ENCODE measurements at regions not wholly inside any gene's neighbourhood (a gene's known extent, or its start where the extent isn't known, plus 50 kb on each side); places are given as distances from the start of the nearest gene placed in this dataset.

GRCh38 chr20:20872428-20872827 is 160.0 kb upstream of the RALGAPA2 start:
- intact Hi-C loops (cut with DNase I) = no loop called here
- no peaks in the 10 kb centered on the region for H3K4me1 ChIP-seq (replicated peaks in 1 of 2)
- H3K4me3 ChIP-seq = no peak overlapping the region
- no peaks in the 10 kb centered on the region for H3K9me3 ChIP-seq (replicated peaks in 1 of 3)
- H3K27me3 ChIP-seq = no peaks in the 10 kb centered on the region
- 27 to 41% (median 33%) methylated on average over 9 of the region's 9 CpGs for WGBS, 4 donors
- no peak for DNase-seq
- TF ChIP-seq CTCF (IDR thresholded peaks at IDR 0.05) (no peak), POLR2A (IDR thresholded peaks at IDR 0.05) (no peak)
- H3K36me3 ChIP-seq (replicated peaks in 1 of 2) = no peaks in the 10 kb centered on the region
- no peak overlapping the region for H3K27ac ChIP-seq

- intact Hi-C loops (cut with DNase I) = no loop called here
- H3K4me3 ChIP-seq = no peak overlapping the region
- WGBS, 4 donors = 79 to 85% (median 82%) methylated on average over 5 of the region's 5 CpGs
- TF ChIP-seq CTCF (IDR thresholded peaks at IDR 0.05) (no peak), POLR2A (IDR thresholded peaks at IDR 0.05) (no peak)
- no peaks in the 10 kb centered on the region for H3K9me3 ChIP-seq (replicated peaks in 1 of 3)
- H3K4me1 ChIP-seq (replicated peaks in 1 of 2) = no peaks in the 10 kb centered on the region
- no peaks in the 10 kb centered on the region for H3K27me3 ChIP-seq
- no peak for DNase-seq
- H3K36me3 ChIP-seq (replicated peaks in 1 of 2) = no peaks in the 10 kb centered on the region
- no peak overlapping the region for H3K27ac ChIP-seq
These were observed 156.8 kb upstream of the RALGAPA2 start for GRCh38 chr20:20869161-20869775.

- no peaks in the 10 kb centered on the region for H3K36me3 ChIP-seq (replicated peaks in 1 of 2)
- H3K27ac ChIP-seq = no peak overlapping the region
- WGBS, 4 donors = 68 to 85% (median 78%) methylated on average over 3 of the region's 3 CpGs
- intact Hi-C loops (cut with DNase I) = no loop called here
- H3K27me3 ChIP-seq = no peaks in the 10 kb centered on the region
- H3K9me3 ChIP-seq (replicated peaks in 1 of 3) = no peaks in the 10 kb centered on the region
- no peak overlapping the region for H3K4me3 ChIP-seq
- no peak for TF ChIP-seq POLR2A (IDR thresholded peaks at IDR 0.05)
- TF ChIP-seq CTCF (IDR thresholded peaks at IDR 0.05) = peak in 2 of 6 experiments; percentile 12 to 15
- DNase-seq = no peak
- H3K4me1 ChIP-seq (replicated peaks in 1 of 2) = no peaks in the 10 kb centered on the region
These were observed 152.1 kb upstream of the RALGAPA2 start for GRCh38 chr20:20864351-20865096.

- Histone ChIP-seq H3K36me3 (replicated peaks in 1 of 2) (no peaks in the 10 kb centered on the region), H3K9me3 (replicated peaks in 1 of 3) (no peaks in the 10 kb centered on the region), H3K4me3 (no peak overlapping the region), H3K4me1 (replicated peaks in 1 of 2) (no peaks in the 10 kb centered on the region), H3K27ac (no peak overlapping the region), H3K27me3 (peaks cover 6% of the 10 kb centered on the region)
- 16 to 20% (median 18%) methylated on average over 8 of the region's 8 CpGs for WGBS, 4 donors
- TF ChIP-seq CTCF (IDR thresholded peaks at IDR 0.05) (peak; percentile 88 to 96 (median 94)), POLR2A (IDR thresholded peaks at IDR 0.05) (no peak)
- intact Hi-C loops (cut with DNase I) = no loop called here
- peak; percentile 83 to 96 (median 92) for DNase-seq
These were observed 147.8 kb upstream of the RALGAPA2 start for GRCh38 chr20:20860078-20860806.

Measured in adrenal gland (tissue), 9 donors.